BE2C (cell line): ENCODE measurements at regions not wholly inside any gene's neighbourhood (a gene's known extent, or its start where the extent isn't known, plus 50 kb on each side); places are given as distances from the start of the nearest gene placed in this dataset.

Source experiments
- DNase-seq: peaks from one replicate; pipeline ENCODE4 v3.0.0-alpha.2; 2020
- H3K27me3 ChIP-seq: fragments of 250-450 bp; sonication (Bioruptor Pico); 2 replicates; pipeline ENCODE4 v1.5.1; 2020; ENCODE audit warnings: mild to moderate bottlenecking
- H3K36me3 ChIP-seq: fragments of 250-450 bp; sonication (Bioruptor Pico); 2 replicates; pipeline ENCODE4 v1.5.1; 2020; ENCODE audit warnings: mild to moderate bottlenecking
- H3K4me1 ChIP-seq: fragments of 250-450 bp; sonication (Bioruptor Pico); 2 replicates; pipeline ENCODE4 v1.5.1; 2020
- H3K4me3 ChIP-seq: 2 replicates; pipeline ENCODE4 v1.5.1; 2011; ENCODE audit warnings: low read depth, low read length
- H3K9me3 ChIP-seq: fragments of 250-450 bp; sonication (Bioruptor Pico); 2 replicates; pipeline ENCODE4 v1.5.1; 2020
- TF ChIP-seq, protein P1 (sequence below): IDR thresholded peaks from 2 replicates; pipeline ENCODE4 v1.5.1; 2012; ENCODE audit warnings: mild to moderate bottlenecking, low read depth, low read length

GRCh38 chr1:63718541-63718970 is 55.3 kb upstream of the ROR1 start:
- TF ChIP-seq, protein P1, sequence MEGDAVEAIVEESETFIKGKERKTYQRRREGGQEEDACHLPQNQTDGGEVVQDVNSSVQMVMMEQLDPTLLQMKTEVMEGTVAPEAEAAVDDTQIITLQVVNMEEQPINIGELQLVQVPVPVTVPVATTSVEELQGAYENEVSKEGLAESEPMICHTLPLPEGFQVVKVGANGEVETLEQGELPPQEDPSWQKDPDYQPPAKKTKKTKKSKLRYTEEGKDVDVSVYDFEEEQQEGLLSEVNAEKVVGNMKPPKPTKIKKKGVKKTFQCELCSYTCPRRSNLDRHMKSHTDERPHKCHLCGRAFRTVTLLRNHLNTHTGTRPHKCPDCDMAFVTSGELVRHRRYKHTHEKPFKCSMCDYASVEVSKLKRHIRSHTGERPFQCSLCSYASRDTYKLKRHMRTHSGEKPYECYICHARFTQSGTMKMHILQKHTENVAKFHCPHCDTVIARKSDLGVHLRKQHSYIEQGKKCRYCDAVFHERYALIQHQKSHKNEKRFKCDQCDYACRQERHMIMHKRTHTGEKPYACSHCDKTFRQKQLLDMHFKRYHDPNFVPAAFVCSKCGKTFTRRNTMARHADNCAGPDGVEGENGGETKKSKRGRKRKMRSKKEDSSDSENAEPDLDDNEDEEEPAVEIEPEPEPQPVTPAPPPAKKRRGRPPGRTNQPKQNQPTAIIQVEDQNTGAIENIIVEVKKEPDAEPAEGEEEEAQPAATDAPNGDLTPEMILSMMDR = no peak
- no peaks in the 10 kb centered on the region; the same call in 1 of the 2 replicates for H3K4me1 ChIP-seq

GRCh38 chr1:63721531-63722189 is 52.2 kb upstream of the ROR1 start:
- no peaks in the 10 kb centered on the region for H3K36me3 ChIP-seq
- peak; percentile 73 for DNase-seq
- H3K9me3 ChIP-seq = no peaks in the 10 kb centered on the region
- TF ChIP-seq, protein P1 = no peak
- H3K27me3 ChIP-seq = no peaks in the 10 kb centered on the region
- no peaks in the 10 kb centered on the region; the same call in 1 of the 2 replicates for H3K4me1 ChIP-seq
- no peak overlapping the region for H3K4me3 ChIP-seq

More at GRCh38 chr1:63718541-63718970, 55.3 kb upstream of the ROR1 start:
- no peaks in the 10 kb centered on the region for H3K27me3 ChIP-seq
- DNase-seq = no peak
- H3K4me3 ChIP-seq = no peak overlapping the region
- no peaks in the 10 kb centered on the region for H3K36me3 ChIP-seq
- H3K9me3 ChIP-seq = no peaks in the 10 kb centered on the region

DNA sequence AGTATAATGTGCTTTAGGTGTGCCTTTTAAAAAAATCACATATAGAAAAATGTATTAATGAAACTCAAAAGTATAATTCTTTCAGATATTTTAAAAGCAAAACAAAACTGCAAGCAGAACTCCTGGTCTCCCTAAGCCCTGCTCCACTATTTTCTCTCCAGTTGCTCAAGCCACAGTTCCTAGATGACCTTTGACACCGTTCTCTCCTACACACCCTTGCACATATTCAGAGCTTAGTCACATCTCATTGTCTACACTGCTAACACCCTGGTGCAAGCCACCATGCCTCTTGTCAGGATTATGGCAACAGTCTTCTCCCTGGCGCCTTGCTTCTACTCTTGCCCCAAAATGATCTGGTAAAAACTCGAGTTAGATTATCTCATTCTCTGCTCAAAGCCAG is 50.2 kb upstream of the ROR1 start:
- H3K36me3 ChIP-seq = no peaks in the 10 kb centered on the region
- TF ChIP-seq, protein P1 = no peak
- no peak overlapping the region for H3K4me3 ChIP-seq
- no peaks in the 10 kb centered on the region for H3K9me3 ChIP-seq
- no peaks in the 10 kb centered on the region for H3K27me3 ChIP-seq
- DNase-seq = no peak
- no peaks in the 10 kb centered on the region; the same call in 1 of the 2 replicates for H3K4me1 ChIP-seq
